CD4-positive, alpha-beta T cell treated with Interleukin-15 for 4 hours (primary cell): ENCODE measurements at regions not wholly inside any gene's neighbourhood (a gene's known extent, or its start where the extent isn't known, plus 50 kb on each side); places are given as distances from the start of the nearest gene placed in this dataset.
"Not testable (repeated sequence)": the region's sequence is repeated elsewhere in the genome, so short reads cannot be mapped to it uniquely, and the experiment has no call there.

Source experiments
- DNase-seq: peaks from one replicate; pipeline ENCODE4 v3.0.0-alpha.2; 2020; ENCODE audit warnings: low spot score

DNA sequence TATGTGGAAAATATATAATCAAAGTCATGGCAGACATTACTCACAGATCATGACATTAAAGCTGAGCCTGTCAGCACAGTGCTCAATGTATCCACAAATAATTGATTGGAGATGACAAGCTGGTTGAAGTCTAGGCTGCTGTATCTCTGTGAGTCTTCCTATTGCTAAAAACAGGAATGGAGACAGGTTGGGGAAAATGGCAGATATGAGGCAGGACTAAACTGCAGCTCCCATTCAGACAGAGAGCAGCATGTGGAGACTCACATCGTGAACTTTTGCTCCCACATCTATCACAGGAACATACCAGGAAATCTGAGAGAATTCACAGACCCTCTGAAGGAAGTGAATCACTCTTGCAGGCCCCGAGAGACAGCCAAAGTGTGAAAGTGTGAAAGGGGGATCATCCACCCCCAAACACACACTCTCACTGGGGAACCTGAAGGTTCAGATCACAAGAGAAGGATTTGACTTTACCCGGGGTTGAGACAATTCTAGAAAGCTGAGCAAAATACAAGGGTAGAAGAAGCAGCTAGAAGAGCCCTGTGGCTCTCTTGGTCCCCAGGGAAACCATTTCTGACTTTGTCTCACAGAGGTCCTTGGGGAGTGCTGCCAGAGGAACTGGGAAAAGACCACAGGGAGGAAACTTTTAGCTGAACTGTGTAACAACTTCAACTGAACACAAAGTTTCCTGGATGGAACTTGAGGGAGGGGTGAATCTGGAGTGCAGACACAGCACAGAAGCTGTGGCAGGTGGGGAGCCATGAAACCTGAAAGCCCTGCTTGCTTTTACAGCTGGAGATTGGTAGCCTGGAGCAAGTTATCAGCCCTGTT, 173.4 kb downstream of the S1PR1 start:
- no peak for DNase-seq

DNA sequence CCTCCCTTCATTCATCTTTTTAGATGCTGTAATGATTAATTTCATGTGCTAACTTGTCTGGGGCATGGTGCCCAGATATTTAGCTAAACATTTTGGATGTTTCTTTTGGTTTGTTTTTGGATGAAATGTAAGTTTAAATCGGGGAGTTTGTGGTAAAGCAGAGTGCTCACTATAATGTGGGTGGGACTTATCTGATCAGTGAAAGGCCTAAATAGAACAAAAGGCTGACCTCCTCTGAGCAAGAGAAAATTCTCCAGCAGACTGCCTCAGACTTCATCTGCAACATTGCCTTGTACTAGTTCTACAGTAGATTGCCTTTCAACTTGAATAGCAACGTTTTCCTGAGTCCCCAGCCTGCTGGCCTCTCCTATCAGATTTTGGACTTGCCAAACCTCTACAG, 183.6 kb downstream of the S1PR1 start:
- no peak for DNase-seq

DNA sequence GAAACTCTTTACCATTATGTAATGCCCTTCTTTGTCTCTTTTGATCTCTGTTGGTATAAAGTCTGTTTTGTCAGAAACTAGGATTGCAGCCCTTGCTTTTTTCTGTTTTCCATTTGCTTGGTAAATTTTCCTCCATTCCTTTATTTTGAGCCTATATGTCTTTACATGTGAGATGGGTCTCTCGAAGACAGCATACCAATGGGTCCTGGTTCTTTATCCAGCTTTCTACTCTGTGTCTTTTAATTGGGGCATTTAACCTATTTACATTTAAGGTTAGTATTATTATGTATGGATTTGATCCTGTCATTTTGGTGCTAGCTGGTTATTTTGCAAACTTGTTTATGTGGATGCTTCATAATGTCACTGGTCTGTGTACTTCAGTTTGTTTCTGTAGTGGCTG, 191.3 kb downstream of the S1PR1 start:
- DNase-seq, result not testable (repeated sequence)

DNA sequence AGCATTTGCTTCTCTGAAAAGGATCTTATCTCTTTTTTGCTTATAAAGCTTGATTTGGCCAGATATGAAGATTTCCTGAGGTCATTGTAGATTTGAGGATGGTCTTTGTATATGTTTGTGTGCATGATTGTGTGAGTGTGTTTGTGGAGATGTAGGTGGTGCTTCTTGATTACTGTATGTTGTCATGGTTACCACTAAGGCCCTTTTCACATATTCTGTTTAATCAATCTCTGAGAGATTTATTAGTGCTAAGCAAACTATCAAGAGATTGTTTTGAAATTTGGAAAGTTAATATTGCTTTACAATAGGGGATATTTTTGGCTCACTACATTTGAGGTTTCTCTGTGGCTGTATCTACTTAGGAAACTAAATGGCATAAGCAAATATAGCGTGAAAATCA, 191.7 kb downstream of the S1PR1 start:
- DNase-seq, result no peak

DNA sequence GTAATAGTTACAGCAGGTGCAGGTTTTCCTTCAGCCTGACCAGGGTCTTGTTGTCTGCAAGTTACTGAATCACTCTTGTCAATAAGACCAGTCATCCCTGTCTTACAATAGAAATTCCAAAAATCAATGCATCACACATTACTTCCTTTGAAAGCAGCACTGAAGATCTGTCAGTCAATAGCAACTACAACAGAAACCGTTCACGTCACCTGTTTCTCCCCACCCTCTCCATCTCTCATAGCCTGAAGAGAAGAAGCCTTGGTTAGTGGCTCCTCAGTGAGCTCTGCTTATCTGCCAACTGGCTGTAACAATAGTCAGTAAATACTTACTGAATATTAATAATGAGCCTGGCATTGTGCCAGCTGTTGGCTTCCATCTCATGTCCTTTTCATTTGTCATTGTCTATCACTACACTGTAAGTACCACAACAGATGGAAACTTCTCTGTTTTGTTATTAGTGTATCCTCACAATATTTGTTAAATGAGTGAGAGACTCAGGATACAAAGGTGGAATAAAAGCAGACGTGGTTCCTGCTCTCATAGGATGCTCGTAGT, 195.2 kb downstream of the S1PR1 start:
- no peak for DNase-seq

DNA sequence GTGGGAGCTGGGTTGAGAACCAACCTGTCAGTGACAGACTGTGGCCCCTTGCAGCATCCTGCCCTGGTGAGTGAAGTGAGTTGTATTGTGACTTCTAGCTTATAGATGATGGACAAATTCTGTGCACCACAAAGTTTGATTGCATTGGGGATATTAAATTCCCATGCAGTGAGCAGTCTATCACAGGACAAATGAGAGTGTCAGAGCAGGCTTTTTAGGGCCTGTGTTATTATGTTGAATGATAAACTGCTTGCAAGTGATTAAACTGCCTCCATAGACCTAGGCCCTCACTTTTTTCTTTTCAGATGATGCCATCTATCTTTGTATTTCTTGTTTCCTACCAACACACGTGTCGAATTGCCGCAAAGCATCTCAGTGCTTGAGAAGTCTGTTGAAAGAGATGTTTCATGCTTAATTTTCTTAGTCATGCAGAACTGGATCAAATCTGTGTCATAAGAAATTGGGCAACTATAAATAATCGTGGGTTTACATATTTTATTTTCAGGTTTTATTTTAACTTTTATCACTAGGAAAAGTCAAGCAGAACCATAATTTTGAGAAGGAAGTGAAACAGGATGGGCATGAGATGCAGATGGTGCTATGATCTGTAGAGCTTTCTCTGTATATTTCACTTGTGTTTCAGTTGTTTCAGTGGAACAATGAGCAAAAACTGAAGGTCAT, 199.2 kb downstream of the S1PR1 start:
- DNase-seq, result no peak

DNA sequence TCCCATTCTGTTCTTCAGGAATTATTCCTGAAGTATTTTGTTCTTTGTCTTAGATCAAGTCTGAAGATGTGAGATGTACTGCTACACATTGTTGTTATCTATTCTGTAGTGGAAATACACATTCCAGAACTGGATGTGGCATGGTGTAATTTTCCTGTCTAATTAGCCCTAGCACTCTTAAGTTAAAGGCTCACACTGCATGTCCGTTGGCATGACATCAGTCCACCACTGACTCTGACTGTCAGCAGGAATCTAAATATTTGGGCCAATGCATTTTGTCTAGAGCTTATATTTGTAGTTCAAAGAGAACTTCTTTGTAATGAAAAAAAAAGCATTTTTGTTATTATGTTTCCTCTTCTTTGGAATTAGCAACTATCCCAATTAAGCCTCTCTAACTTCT, 201.0 kb downstream of the S1PR1 start:
- DNase-seq, result no peak

DNA sequence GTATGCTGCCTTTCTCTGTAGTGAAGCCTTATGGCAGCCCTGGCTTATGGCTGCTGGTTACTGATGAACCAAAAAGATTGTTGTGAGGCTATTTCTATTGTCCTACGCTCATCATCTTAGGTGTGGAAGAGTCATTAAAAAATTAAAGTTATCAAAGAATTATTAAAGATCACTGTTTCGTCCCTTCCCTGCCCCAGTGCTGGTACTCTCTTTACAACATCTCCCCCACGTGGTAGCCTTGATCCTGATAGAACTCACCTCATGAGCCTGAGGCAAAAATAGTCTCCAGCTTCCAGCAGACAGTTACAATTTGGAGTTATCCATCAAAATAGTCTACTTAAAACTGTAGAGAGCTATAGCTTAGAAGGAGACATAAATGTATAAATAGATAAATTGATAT, 201.5 kb downstream of the S1PR1 start:
- no peak for DNase-seq

DNA sequence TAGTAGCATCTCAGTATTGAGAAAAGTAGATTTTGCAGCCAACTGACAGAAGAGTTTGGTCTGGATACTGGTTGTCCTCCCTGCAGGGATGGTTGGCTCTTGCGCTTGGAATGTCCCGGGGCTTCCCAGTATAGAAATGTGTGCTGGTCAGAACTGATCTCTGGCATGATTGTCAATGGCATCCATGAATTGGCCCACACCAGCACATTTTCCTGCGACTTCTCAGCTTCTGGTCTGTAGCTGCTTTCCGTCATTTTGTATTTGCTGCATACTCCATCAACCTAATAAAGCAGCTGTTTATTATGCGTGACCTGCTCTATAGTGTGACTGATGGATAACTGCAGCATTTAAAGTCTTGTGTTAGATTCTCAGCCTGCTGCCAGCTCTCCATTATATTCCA, 203.7 kb downstream of the S1PR1 start:
- no peak for DNase-seq

DNA sequence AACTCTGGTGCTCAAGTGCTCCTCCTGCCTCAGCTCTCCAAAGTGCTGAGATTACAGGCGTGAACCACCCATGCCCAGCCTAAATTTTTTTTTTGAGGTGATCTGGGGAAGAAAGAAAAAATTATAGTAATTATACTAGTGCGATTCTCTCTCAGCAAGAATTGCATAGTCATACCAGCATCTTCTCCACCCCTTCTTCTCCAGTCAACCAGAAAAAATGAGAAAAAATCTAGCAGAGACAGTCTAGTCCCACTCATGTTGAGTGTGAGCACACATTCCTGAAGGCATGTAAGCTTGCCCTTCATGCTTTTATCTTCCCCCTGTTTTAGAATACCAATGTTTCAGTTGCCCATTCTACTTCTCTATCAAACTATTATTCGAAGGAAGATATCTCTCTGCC, 207.6 kb downstream of the S1PR1 start:
- no peak for DNase-seq

DNA sequence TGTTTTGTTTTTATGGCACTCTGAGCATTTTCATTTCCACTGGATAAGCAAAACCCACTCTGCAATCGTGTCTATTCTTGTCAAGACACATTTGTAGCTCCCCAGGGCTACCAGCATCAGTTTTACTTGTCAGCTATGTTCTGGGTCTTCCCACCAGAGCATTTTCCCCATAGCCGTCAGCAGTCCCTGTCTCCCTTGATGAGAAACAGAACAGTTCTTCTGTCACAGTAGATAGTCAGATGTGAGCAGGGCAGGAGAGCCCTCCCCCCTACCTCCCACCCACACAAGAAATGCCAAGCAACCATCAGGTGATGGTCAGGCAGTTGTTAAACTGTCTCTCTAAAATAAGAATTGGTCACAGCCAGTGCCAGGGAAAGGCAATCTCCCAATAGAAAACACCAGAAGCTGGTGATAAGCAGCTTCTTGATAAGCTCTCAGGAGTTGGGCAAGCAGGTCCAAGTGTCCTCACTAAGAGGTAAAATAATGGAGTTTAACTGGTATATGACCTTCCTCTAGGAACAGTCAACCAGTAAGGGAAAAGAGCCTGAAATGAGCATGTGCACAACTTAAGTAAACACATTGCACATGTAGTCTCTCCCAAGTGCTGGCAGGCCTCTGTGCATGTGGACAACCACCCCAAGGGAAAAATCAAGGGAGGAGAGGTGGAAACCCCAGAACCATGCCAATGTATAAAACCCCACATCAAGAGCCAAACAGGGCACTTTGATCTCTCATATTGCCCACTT, 208.2 kb downstream of the S1PR1 start:
- DNase-seq, result no peak

DNA sequence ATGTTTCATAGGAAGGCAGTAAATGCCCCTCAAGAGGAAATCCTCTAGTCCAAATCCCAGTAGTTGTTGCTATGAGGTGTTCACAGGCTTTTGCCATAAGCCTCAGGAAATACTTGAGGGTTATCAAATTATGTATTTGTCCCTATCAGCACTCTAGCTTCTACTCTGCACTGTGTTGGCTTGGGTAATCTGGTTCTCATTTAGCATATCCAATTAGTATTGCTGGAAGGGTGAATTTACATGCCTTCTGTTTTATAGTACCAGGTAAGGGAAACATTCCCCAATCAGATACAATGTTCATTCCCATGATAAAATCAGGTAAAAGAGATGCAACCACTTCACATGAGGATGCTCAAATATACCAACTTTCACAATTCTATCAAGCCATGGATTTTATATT, 211.2 kb downstream of the S1PR1 start:
- DNase-seq, result no peak

DNA sequence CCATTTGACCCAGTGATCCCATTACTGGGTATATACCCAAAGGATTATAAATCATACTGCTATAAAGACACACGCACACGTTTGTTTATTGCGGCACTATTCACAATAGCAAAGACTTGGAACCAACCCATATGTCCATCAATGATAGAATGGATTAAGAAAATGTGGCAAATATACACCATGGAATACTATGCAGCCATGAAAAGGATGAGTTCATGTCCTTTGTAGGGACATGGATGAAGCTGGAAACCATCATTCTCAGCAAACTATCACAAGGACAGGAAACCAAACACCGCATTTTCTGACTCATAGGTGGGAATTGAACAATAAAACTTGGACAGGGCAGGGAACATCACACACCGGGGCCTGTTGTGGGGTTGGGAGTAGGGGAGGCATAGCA, 213.9 kb downstream of the S1PR1 start:
- DNase-seq, result not testable (repeated sequence)

DNA sequence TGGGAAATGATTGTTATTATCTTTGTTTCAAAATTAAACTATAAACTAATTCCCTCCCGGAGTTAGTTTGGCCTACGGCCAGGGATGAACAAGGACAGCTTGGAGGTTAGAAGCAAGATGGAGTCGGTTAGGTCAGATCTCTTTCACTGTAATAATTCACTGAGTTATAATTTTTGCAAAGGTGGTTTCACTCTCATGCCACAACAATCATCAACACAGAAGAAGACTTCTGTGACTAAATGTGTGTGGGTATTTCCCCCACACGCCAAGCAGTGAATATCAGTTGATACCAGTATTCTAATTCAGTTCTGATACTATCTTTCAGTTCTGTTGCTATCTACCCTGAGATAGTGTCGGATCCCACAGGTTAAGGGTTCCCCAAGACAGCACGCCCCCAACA, 215.1 kb downstream of the S1PR1 start:
- DNase-seq, result no peak

DNA sequence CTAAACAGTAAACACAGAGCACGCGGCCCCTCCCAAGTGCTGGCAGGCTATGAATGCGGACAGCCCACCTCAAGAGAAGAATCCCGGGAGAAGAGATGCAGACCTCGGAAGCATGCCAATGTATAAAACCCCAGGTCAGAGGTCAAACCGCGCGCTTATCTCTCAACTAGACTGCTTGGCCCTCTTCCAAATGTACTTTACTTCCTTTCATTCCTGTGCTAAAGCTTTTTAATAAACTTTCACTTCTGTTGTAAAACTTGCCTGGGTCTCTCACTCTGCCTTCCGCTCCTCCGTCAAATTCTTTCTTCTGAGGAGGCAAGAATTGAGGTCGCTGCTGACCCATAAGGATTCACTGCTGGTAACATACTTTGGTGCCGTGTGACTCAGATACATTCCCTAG, 216.0 kb downstream of the S1PR1 start:
- DNase-seq, result no peak

DNA sequence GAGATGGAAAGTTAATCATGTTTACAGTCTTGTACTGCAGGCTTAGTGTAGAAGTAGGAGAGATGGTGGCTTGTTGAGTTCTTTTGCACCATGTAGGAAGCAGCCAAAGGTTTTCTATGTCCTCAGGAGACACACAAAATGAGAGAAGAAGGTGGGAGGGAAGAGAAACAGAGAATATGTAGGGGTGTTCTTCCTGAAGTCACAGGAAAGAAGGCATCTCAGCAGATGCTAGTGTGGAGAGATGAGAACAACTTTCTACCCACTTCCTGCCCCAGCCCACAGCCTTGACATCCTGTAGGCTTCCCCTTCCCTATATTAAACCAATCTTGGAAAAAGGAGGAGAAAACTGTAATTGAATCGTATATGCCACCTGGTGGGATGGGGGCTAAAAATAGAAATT, 217.0 kb downstream of the S1PR1 start:
- no peak for DNase-seq

DNA sequence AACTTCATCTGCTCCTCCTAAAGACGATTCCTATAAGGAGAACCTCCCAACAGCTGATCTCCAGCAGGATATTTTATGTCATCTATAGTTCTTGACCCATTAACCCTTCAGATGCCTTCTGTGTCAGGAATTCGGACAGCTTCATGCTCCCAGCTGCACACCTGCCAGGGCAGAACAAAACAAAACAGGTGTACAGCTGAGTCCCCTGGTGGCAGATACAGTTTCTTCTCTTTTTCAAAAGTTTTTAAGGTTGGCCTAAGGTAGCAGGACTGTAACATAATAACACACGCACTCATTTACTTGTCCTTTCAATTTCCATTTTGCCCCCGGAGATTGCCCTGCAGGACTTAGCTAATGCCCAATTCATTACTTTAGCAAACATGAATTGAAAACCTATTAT, 218.3 kb downstream of the S1PR1 start:
- no peak for DNase-seq

DNA sequence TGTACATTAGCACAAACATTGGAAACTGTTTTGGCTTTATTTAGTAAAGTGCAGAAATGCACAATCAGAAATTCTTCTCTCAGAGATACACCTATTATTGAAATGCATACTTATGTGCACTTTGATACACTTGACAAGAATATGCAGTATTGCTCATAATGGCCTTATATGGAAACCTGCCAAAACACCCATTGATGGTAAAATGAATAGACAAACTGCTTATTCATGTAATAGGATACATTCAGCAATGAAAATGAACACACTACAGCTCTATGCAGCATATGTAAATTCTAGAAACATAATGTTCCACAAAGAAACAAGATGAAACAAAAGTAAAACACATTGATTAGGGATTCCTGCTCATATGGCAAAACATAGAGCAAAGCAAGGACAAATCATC, 223.9 kb downstream of the S1PR1 start:
- no peak for DNase-seq

DNA sequence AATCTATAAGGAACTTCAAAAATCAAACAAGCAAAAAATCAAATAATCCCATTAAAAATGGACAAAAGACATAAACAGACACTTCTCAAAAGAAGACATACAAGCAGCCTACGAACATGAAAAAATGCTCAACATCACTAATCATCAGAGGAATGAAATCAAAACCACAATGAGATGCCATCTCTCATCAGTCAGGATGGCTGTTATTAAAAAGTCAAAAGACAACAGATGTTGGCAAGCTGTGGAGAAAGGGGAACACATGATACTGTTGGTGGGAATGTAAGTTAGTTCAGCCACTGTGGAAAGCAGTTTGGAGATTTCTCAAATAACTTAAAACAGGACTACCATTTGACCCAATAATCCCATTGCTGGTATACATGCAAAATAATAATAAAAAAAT, 226.4 kb downstream of the S1PR1 start:
- no peak for DNase-seq

DNA sequence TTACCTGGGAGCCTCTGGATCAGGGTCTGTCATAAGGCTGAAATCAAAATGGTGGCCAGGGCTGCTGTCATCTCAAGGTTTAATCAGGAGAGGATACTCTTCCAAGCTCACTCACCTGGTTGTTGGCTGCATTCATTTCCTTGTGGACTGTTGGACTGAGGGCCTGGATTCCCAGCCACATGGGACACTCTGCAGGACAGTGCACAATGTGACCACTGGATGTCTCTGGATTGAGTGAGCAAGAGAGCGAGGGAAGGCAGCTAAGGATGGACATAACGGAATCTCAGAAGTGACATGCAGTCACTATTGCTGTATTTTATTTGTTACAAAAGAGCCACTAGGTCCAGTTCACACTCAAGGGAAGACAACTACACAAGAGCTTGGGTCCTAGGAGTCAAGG, 229.1 kb downstream of the S1PR1 start:
- DNase-seq, result no peak

DNA sequence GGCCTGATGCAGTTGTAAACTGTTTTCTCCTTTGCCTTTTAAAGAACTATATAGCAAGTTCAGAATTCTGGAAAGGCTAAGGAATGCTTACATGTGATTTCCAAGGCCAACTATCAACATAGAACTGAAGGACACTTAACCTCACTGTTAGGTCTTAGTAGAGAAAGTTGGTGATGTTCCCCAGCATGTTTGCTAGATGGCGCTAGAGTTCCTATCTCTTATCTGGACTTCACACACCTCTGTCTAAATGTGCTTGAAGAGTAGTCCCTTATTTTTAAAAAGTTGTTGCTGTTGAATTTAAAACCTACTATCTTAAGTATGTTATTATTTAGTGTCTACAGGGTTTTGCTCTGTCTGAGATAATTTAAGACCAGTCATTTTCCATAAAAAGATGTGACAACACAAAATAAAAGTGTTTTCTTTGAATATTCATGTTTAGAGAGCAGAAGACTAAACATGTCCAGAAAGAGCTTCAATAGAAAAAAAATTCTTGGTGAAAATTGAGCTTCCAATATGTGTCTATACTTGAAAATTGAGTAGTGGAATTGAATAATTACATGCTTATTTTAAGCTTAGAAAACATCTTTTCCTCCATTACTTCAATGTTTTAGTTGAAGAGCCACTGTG, 237.3 kb downstream of the S1PR1 start:
- no peak for DNase-seq

DNA sequence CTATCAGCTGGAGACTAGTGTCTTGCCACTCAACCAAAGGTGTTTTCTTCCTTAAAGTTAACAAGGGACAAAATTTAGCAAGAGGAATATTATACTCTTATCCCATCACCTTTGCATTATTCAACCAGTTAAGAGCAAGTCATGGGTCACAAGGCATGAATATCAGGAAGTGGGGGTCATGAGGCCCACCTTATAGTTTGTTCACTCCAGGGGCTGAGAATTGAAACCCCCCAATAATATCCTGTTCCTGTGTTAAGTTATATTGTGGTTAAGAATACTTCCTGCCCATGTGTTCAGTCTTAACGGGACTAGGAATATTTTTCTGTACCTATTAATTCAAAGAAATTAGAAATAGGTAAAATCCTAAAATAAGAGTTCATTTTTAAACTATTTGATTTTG, 239.7 kb downstream of the S1PR1 start:
- DNase-seq, result no peak
